ENCODE measurements at regions not wholly inside any gene's neighbourhood (a gene's known extent, or its start where the extent isn't known, plus 50 kb on each side); places are given as distances from the start of the nearest gene placed in this dataset.

- H3K4me1 ChIP-seq (ENCODE audit: insufficient read depth, poor library complexity, severe bottlenecking), result no peaks in the 10 kb centered on the region
- DNase-seq (ENCODE audit: low spot score) (no peak), ATAC-seq (ENCODE audit: low read depth) (no peak)
- H3K27ac ChIP-seq (ENCODE audit: poor library complexity, severe bottlenecking), result no peak overlapping the region
- no peak for TF ChIP-seq CTCF (IDR thresholded peaks at IDR 0.05; ENCODE audit: poor library complexity, severe bottlenecking)
- no peaks in the 10 kb centered on the region for H3K27me3 ChIP-seq (ENCODE audit: insufficient read depth, poor library complexity, severe bottlenecking)
- no peaks in the 10 kb centered on the region for H3K36me3 ChIP-seq (ENCODE audit: low read depth)
- H3K4me3 ChIP-seq (ENCODE audit: severe bottlenecking), result no peak overlapping the region
- no peaks in the 10 kb centered on the region for H3K9me3 ChIP-seq (ENCODE audit: severe bottlenecking)
Measured at GRCh38 chr4:180407275-180407885, 1835.8 kb upstream of the TENM3 start.

GRCh38 chr4:180418819-180419531, 1824.2 kb upstream of the TENM3 start:
- Histone ChIP-seq H3K9me3 (ENCODE audit: severe bottlenecking) (no peaks in the 10 kb centered on the region), H3K4me3 (ENCODE audit: severe bottlenecking) (no peak overlapping the region), H3K27me3 (ENCODE audit: insufficient read depth, poor library complexity, severe bottlenecking) (peaks cover 3% of the 10 kb centered on the region), H3K4me1 (ENCODE audit: insufficient read depth, poor library complexity, severe bottlenecking) (no peaks in the 10 kb centered on the region), H3K36me3 (ENCODE audit: low read depth) (no peaks in the 10 kb centered on the region), H3K27ac (ENCODE audit: poor library complexity, severe bottlenecking) (no peak overlapping the region)
- DNase-seq (ENCODE audit: low spot score) (no peak), ATAC-seq (ENCODE audit: low read depth) (no peak)
- no peak for TF ChIP-seq CTCF (IDR thresholded peaks at IDR 0.05; ENCODE audit: poor library complexity, severe bottlenecking)

GRCh38 chr4:180422989-180423711, 1820.1 kb upstream of the TENM3 start:
- H3K4me1 ChIP-seq (ENCODE audit: insufficient read depth, poor library complexity, severe bottlenecking), result no peaks in the 10 kb centered on the region
- no peaks in the 10 kb centered on the region for H3K36me3 ChIP-seq (ENCODE audit: low read depth)
- H3K9me3 ChIP-seq (ENCODE audit: severe bottlenecking), result no peaks in the 10 kb centered on the region
- peaks cover 3% of the 10 kb centered on the region for H3K27me3 ChIP-seq (ENCODE audit: insufficient read depth, poor library complexity, severe bottlenecking)
- no peak overlapping the region for H3K27ac ChIP-seq (ENCODE audit: poor library complexity, severe bottlenecking)
- no peak for TF ChIP-seq CTCF (IDR thresholded peaks at IDR 0.05; ENCODE audit: poor library complexity, severe bottlenecking)
- no peak overlapping the region for H3K4me3 ChIP-seq (ENCODE audit: severe bottlenecking)
- ATAC-seq (ENCODE audit: low read depth) (no peak), DNase-seq (ENCODE audit: low spot score) (no peak)

- no peak for ATAC-seq (ENCODE audit: low read depth)
- no peak for TF ChIP-seq CTCF (IDR thresholded peaks at IDR 0.05; ENCODE audit: poor library complexity, severe bottlenecking)
- H3K9me3 ChIP-seq (ENCODE audit: severe bottlenecking), result no peaks in the 10 kb centered on the region
- no peak overlapping the region for H3K27ac ChIP-seq (ENCODE audit: poor library complexity, severe bottlenecking)
- no peak overlapping the region for H3K4me3 ChIP-seq (ENCODE audit: severe bottlenecking)
- peaks cover 3% of the 10 kb centered on the region for H3K27me3 ChIP-seq (ENCODE audit: insufficient read depth, poor library complexity, severe bottlenecking)
- no peaks in the 10 kb centered on the region for H3K4me1 ChIP-seq (ENCODE audit: insufficient read depth, poor library complexity, severe bottlenecking)
- DNase-seq (ENCODE audit: low spot score), result no peak
- H3K36me3 ChIP-seq (ENCODE audit: low read depth), result no peaks in the 10 kb centered on the region
Measured at GRCh38 chr4:180423712-180424057, 1819.5 kb upstream of the TENM3 start.

Measured in RWPE2 (cell line).